Ovary (tissue), 3 donors: ENCODE measurements at regions not wholly inside any gene's neighbourhood (a gene's known extent, or its start where the extent isn't known, plus 50 kb on each side); places are given as distances from the start of the nearest gene placed in this dataset.

Source experiments
- CTCF ChIP-seq, 3 donors: fragments of 450-650 bp in 2 of 3; fragments of 200-600 bp in 1 of 3; IDR thresholded peaks; one replicate each; pipeline versions ENCODE4 v1.5.1 to v1.8.0; 2016 to 2022; ENCODE audit warnings: antibody characterized with exemption in 3 of 3, mild to moderate bottlenecking in 1 of 3
- EP300 ChIP-seq: sonication (generic); formaldehyde crosslinking; IDR thresholded peaks from one replicate; pipeline ENCODE4 v1.6.1; 2017; ENCODE audit warnings: antibody characterized with exemption
- donor health status: DM: no; HTN: no; CAD: no.

GRCh38 chr2:187834787-187835186, 280.6 kb upstream of the TFPI start:
- no peak for TF ChIP-seq CTCF (IDR thresholded peaks at IDR 0.05)
- no peak for TF ChIP-seq EP300
